Muscle of back (tissue), 3 donors: ENCODE measurements at regions not wholly inside any gene's neighbourhood (a gene's known extent, or its start where the extent isn't known, plus 50 kb on each side); places are given as distances from the start of the nearest gene placed in this dataset.

Experiments used
- DNase-seq, 3 donors: peaks; one replicate each; pipeline versions ENCODE4 v3.0.0 to v3.0.0-alpha.2; 2013

GRCh38 chr6:10465629-10466499 lies 51.0 kb upstream of the TFAP2A start:
- DNase-seq = peak; percentile 1 to 16 (median 16)
